Loucy (cell line): ENCODE measurements at regions not wholly inside any gene's neighbourhood (a gene's known extent, or its start where the extent isn't known, plus 50 kb on each side); places are given as distances from the start of the nearest gene placed in this dataset.

ENCODE experiments used
- H2AFZ ChIP-seq: fragments of 200-600 bp; sonication (generic); 2 replicates; pipeline ENCODE4 v1.6.0; 2016; ENCODE audit warnings: antibody characterized with exemption, mild to moderate bottlenecking, low read length, moderate library complexity
- H3F3A ChIP-seq: fragments of 200-600 bp; 2 replicates; pipeline ENCODE4 v1.6.0; 2016; ENCODE audit warnings: antibody characterized with exemption, low read depth, mild to moderate bottlenecking
- H3K27me3 ChIP-seq: fragments of 200-600 bp; sonication (generic); 2 replicates; pipeline ENCODE4 v1.6.1; 2014; ENCODE audit warnings: low read length, mild to moderate bottlenecking; ENCODE audit not compliant: insufficient read depth, poor library complexity, severe bottlenecking
- H3K36me3 ChIP-seq: fragments of 200-600 bp; sonication (generic); 2 replicates; pipeline ENCODE4 v1.6.1; 2016; ENCODE audit warnings: low read length; ENCODE audit not compliant: insufficient read depth
- H3K4me1 ChIP-seq: fragments of 200-600 bp; sonication (generic); 2 replicates; pipeline ENCODE4 v1.5.1; 2014; ENCODE audit warnings: low read length, mild to moderate bottlenecking; ENCODE audit not compliant: insufficient read depth, poor library complexity, severe bottlenecking
- H3K4me2 ChIP-seq: fragments of 200-600 bp; sonication (generic); 2 replicates; pipeline ENCODE4 v1.6.0; 2014; ENCODE audit warnings: antibody characterized with exemption, low read length, low read depth, mild to moderate bottlenecking; ENCODE audit not compliant: poor library complexity, severe bottlenecking
- H3K4me3 ChIP-seq: fragments of 200-600 bp; sonication (generic); 2 replicates; pipeline ENCODE4 v1.5.1; 2014; ENCODE audit warnings: low read length, mild to moderate bottlenecking, mixed read lengths; ENCODE audit not compliant: poor library complexity, severe bottlenecking
- H3K79me2 ChIP-seq: fragments of 200-600 bp; sonication (generic); 2 replicates; pipeline ENCODE4 v1.6.1; 2014; ENCODE audit warnings: low read length; ENCODE audit not compliant: insufficient read depth
- H3K9ac ChIP-seq: fragments of 200-600 bp; sonication (generic); 2 replicates; pipeline ENCODE4 v1.6.0; 2014; ENCODE audit warnings: mild to moderate bottlenecking, low read depth, low read length, moderate library complexity; ENCODE audit not compliant: poor library complexity, severe bottlenecking
- H3K9me2 ChIP-seq: fragments of 200-600 bp; sonication (generic); replicated peaks from 2 replicates; pipeline ENCODE4 v1.6.1; 2016; ENCODE audit warnings: low read depth, low read length, mixed read lengths
- H3K9me3 ChIP-seq: fragments of 200-600 bp; sonication (generic); 2 replicates; pipeline ENCODE4 v1.6.1; 2014; ENCODE audit warnings: mild to moderate bottlenecking, antibody characterized with exemption, low read length, low read depth; ENCODE audit not compliant: insufficient read depth
- H4K20me1 ChIP-seq: fragments of 200-600 bp; sonication (generic); 2 replicates; pipeline ENCODE4 v1.6.0; 2014; ENCODE audit warnings: antibody characterized with exemption, low read length, mild to moderate bottlenecking; ENCODE audit not compliant: insufficient read depth, poor library complexity, severe bottlenecking
- EZH2phosphoT487 ChIP-seq: fragments of 200-600 bp; IDR thresholded peaks from 2 replicates; pipeline ENCODE4 v1.6.1; 2018; ENCODE audit warnings: antibody characterized with exemption, mild to moderate bottlenecking, moderate library complexity, borderline replicate concordance
- TF ChIP-seq, protein P1 (sequence below): fragments of 200-600 bp; sonication (generic); conservative IDR thresholded peaks from 2 replicates; pipeline ENCODE4 v1.5.1; 2014; ENCODE audit warnings: mild to moderate bottlenecking, antibody characterized with exemption, low read length

DNA sequence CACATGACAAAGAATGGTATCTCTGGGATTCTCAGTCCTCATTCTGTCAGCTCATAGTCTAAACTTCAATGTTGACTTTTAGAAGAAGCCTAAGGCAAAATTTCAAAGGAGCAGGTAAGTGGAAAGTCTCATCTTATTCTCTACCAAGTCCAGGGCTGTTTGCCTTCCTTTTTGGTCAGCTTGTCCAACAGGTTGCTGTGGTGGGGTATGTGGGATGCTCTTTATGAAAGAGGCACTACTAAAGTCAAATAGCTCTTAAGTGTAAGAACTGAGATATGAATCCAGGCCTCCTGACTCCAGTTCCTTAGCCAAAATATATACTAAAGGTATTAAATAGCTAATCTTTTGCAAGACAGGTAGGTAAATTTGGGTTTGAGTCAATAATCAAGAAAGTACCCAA is 540.6 kb upstream of the SPRY2 start:
- H3K4me2 ChIP-seq: no peak overlapping the region
- no peaks in the 10 kb centered on the region for H3K9me2 ChIP-seq
- H3K4me1 ChIP-seq: peaks cover 3% of the 10 kb centered on the region
- no peak for TF ChIP-seq EZH2phosphoT487
- TF ChIP-seq, protein P1, sequence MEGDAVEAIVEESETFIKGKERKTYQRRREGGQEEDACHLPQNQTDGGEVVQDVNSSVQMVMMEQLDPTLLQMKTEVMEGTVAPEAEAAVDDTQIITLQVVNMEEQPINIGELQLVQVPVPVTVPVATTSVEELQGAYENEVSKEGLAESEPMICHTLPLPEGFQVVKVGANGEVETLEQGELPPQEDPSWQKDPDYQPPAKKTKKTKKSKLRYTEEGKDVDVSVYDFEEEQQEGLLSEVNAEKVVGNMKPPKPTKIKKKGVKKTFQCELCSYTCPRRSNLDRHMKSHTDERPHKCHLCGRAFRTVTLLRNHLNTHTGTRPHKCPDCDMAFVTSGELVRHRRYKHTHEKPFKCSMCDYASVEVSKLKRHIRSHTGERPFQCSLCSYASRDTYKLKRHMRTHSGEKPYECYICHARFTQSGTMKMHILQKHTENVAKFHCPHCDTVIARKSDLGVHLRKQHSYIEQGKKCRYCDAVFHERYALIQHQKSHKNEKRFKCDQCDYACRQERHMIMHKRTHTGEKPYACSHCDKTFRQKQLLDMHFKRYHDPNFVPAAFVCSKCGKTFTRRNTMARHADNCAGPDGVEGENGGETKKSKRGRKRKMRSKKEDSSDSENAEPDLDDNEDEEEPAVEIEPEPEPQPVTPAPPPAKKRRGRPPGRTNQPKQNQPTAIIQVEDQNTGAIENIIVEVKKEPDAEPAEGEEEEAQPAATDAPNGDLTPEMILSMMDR: no peak
- H3K79me2 ChIP-seq: no peaks in the 10 kb centered on the region
- no peaks in the 10 kb centered on the region for H3K9me3 ChIP-seq
- H3K36me3 ChIP-seq: no peaks in the 10 kb centered on the region
- H3K27me3 ChIP-seq: no peaks in the 10 kb centered on the region
- H2AFZ ChIP-seq: no peak overlapping the region
- no peak overlapping the region for H3K4me3 ChIP-seq
- no peaks in the 10 kb centered on the region for H4K20me1 ChIP-seq
- no peak overlapping the region for H3K9ac ChIP-seq
- no peaks in the 10 kb centered on the region for H3F3A ChIP-seq

GRCh38 chr13:80881034-80881433 is 540.1 kb upstream of the SPRY2 start:
- no peak overlapping the region for H3K9ac ChIP-seq
- no peaks in the 10 kb centered on the region for H3F3A ChIP-seq
- H3K4me3 ChIP-seq: no peak overlapping the region
- H3K4me2 ChIP-seq: no peak overlapping the region
- no peak overlapping the region for H2AFZ ChIP-seq
- no peaks in the 10 kb centered on the region for H3K27me3 ChIP-seq
- H3K36me3 ChIP-seq: no peaks in the 10 kb centered on the region
- no peaks in the 10 kb centered on the region for H3K79me2 ChIP-seq
- TF ChIP-seq, protein P1: no peak
- TF ChIP-seq EZH2phosphoT487: no peak
- peaks cover 3% of the 10 kb centered on the region for H3K4me1 ChIP-seq
- no peaks in the 10 kb centered on the region for H4K20me1 ChIP-seq
- no peaks in the 10 kb centered on the region for H3K9me3 ChIP-seq
- H3K9me2 ChIP-seq: no peaks in the 10 kb centered on the region

GRCh38 chr13:80877944-80878241 is 537.0 kb upstream of the SPRY2 start:
- no peaks in the 10 kb centered on the region for H3K79me2 ChIP-seq
- H3K4me1 ChIP-seq: peaks cover 10% of the 10 kb centered on the region
- TF ChIP-seq, protein P1: no peak
- no peak for TF ChIP-seq EZH2phosphoT487
- H3K27me3 ChIP-seq: no peaks in the 10 kb centered on the region
- H4K20me1 ChIP-seq: no peaks in the 10 kb centered on the region
- H3K4me3 ChIP-seq: no peak overlapping the region
- no peak overlapping the region for H3K4me2 ChIP-seq
- H2AFZ ChIP-seq: no peak overlapping the region
- H3K36me3 ChIP-seq: no peaks in the 10 kb centered on the region
- no peak overlapping the region for H3K9ac ChIP-seq
- no peaks in the 10 kb centered on the region for H3K9me3 ChIP-seq
- H3F3A ChIP-seq: no peaks in the 10 kb centered on the region
- H3K9me2 ChIP-seq: no peaks in the 10 kb centered on the region
